HG03439 (cell line): ENCODE measurements at regions not wholly inside any gene's neighbourhood (a gene's known extent, or its start where the extent isn't known, plus 50 kb on each side); places are given as distances from the start of the nearest gene placed in this dataset.
"Not testable (repeated sequence)": the region's sequence is repeated elsewhere in the genome, so short reads cannot be mapped to it uniquely, and the experiment has no call there.

Experiments
- ATAC-seq: cut with Tn5 transposase; IDR thresholded peaks from one replicate; pipeline ENCODE4 v1.9.1; 2021; ENCODE audit warnings: mild to moderate bottlenecking, moderate library complexity; ENCODE audit not compliant: unreplicated experiment

DNA sequence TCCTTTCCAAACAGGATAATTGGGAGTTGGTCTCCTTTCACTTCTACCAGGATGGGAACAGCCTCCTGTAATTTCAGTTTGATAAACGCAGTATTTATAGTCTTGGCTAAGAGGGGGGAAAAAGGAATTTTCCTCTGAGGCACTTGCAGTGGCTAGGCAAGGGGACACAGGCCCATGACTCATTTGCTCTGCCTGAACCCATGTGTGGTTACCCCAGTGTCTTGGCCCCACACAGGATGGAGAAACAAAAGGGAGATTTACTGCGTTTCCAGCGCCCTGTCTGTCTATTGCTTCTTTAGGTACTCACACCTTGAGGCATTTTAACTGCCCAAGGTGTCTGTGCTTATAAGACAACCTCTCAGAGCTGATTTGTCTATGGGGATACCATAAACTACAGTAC is 74.8 kb upstream of the NEDD9 start:
- ATAC-seq: no peak

DNA sequence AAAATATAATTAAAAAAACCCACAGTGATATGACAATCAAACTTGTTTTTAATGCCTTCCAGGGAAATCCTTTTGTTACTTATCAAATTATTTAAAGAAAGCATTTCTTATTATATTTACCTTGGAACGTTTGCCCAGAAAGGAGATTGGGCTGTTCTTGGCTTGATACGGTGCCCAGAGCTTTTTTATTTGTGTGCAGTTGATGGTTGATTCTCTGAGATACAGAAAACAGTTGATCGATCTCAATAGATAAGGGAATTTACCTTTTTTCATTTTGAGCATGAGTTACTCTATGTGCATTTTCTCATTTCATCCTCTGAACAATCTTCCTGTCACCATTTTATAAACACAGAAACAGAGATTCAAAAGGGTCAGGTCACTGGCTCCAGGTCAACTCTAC is 72.5 kb upstream of the NEDD9 start:
- ATAC-seq: no peak

DNA sequence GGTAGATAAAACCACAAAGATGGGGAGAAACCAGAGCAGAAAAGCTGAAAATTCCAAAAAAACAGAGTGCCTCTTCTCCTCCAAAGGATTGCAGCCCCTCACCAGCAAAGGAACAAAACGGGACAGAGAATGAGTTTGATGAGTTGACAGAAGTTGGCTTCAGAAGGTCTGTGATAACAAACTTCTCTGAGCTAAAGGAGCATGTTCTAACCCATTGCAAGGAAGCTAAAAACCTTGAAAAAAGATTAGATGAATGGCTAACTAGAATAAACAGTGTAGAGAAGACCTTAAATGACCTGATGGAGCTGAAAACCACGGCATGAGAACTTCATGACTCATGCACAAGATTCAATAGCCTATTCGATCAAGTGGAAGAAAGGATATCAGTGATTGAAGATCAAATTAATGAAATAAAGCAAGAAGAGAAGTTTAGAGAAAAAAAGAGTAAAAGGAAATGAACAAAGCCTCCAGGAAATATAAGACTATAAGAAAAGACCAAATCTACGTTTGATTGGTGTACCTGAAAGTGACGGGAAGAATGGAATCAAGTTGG is 67.5 kb upstream of the NEDD9 start:
- ATAC-seq: not testable (repeated sequence)

DNA sequence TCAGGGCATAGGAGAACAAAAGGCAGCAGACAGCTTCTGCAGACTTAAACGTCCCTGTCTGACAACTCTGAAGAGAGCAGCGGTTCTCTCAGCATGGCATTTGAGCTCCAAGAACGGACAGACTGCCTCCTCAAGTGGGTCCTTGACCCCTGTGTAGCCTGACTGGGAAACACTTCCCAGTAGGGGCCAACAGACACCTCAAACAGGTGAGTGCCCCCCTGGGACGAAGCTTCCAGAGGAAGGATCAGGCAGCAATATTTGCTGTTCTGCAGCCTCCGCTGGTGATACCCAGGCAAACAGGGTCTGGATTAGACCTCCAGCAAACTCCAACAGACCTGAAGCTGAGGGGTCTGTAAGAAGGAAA is 66.9 kb upstream of the NEDD9 start:
- ATAC-seq: not testable (repeated sequence)

- no peak for ATAC-seq
Measured at GRCh38 chr6:11298651-11299420, 66.4 kb upstream of the NEDD9 start.

GRCh38 chr6:11297376-11297729 is 64.9 kb upstream of the NEDD9 start:
- ATAC-seq: no peak

GRCh38 chr6:11296449-11297375 is 64.2 kb upstream of the NEDD9 start:
- ATAC-seq: no peak

- no peak for ATAC-seq
Measured at GRCh38 chr6:11295969-11296368, 63.5 kb upstream of the NEDD9 start.

DNA sequence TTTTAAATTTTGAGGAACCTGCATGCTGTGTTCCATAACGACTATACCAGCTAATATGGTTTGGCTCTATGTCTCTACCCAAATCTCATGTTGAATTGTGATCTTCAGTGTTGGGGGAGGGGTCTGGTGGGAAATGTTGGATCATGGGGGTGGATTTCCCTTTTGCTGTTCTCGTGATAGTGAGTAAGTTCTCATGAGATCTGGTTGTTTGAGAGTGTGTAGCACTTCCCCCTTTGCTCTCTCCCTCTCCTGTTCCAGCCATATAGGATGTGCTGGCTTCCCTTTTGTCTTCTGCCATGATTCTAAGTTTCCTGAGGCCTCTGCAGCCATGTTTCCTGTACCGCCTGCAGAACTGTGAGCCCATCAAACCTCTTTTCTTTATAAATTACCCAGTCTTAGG is 61.8 kb upstream of the NEDD9 start:
- ATAC-seq: no peak

GRCh38 chr6:11292594-11293236 is 60.2 kb upstream of the NEDD9 start:
- ATAC-seq: no peak

- ATAC-seq: no peak
Measured at GRCh38 chr6:11292091-11292490, 59.6 kb upstream of the NEDD9 start.

GRCh38 chr6:11291582-11291981 is 59.1 kb upstream of the NEDD9 start:
- ATAC-seq: no peak

DNA sequence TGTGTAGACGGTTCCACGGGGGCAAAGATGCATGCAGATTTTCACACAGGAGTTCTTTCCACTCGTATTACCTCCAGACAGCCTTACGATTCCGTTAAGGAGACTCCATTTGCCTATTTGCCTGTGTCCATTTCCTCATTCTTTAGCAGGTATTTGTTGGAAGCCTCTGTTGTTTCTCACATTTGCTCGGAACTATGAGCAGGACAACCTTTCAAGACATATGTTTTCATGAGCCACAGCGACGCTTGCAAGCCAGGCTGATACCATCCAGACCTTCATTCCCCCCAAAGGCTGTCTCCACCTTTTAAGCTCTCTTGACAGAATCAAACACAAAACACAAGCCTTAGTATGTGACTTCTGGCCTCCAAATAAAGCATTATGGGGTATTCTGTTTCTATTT is 57.6 kb upstream of the NEDD9 start:
- ATAC-seq: no peak

- no peak for ATAC-seq
Measured at GRCh38 chr6:11288065-11288464, 55.6 kb upstream of the NEDD9 start.

- no peak for ATAC-seq
Measured at GRCh38 chr6:11284996-11285395, 52.5 kb upstream of the NEDD9 start.

GRCh38 chr6:11283629-11284028 is 51.2 kb upstream of the NEDD9 start:
- no peak for ATAC-seq

DNA sequence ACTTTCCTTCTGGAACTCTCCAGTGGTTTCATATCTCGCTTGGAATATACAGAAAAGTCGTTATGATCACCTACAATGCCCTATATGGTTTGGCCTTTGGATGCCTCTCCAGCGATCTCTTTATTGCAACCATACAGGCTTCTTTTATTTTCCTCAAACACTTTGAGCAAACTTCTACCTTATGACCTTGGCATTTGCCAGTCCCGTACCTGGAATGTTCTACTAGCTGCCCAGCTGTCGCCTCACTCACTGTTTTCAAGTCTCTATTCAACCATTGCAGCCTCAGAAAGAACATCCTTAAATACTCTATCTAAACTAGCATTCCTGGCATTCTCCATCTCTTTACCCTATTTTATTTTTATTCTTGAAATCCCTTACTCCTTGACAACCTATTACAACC is 50.4 kb upstream of the NEDD9 start:
- no peak for ATAC-seq
